ENCODE measurements at regions not wholly inside any gene's neighbourhood (a gene's known extent, or its start where the extent isn't known, plus 50 kb on each side); places are given as distances from the start of the nearest gene placed in this dataset.

DNA sequence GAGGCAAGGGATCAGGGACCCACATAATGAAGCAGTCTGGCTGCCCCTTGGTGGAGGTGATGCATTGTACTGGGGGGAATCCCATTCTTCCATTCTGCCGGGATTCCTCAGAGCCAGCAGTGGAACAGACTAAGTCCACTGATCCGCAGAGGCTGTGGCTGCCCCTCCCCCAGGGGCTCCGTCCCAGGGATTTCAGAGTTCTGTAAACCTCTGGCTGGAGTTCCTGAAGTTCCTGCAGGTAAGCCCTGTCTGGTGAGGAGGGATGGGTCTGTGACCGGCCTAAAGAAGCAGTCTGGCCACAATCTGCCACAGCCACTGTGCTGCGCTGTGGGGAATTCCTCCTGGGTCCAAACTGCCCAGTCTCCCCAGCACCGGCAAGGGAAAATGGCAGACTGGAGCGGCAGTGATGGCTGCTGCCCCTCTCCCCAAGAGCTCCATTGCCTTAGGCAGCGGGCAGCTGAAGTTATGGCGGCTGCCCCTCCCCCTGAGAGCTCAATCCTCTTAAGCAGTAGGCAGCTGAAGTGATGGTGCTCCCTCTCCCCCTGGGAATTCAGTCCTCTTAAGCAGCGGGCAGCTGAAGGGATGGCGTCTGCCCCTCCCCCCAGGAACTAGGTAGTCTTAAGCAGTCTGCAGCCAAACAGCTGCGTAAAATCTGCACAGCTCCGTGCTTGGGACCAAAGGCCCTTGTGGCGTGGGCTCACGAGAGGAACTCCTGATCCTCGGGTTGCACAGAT, 155.7 kb downstream of the PCDH17 start:
- no peak overlapping the region for H2AFZ ChIP-seq (ENCODE audit: control insufficient read depth, low read depth, low read length)
- H4K20me1 ChIP-seq (ENCODE audit: control insufficient read depth, insufficient read depth), result no peaks in the 10 kb centered on the region
- H3K9me3 ChIP-seq (replicated peaks; ENCODE audit: control insufficient read depth, insufficient read depth, low read length), result no peaks in the 10 kb centered on the region
- ChIA-PET SMC1A (ENCODE audit: uncharacterized antibody, unreplicated experiment) (no interaction called here), CTCF (no interaction called here), RAD21 (ENCODE audit: unreplicated experiment) (no interaction called here), POLR2A (no interaction called here)
- H3K36me3 ChIP-seq (ENCODE audit: control insufficient read depth in 2 of 2, insufficient read depth in 2 of 2, low read length in 1 of 2), result no peaks in the 10 kb centered on the region
- H3K79me2 ChIP-seq (ENCODE audit: control insufficient read depth, insufficient read depth, low read length), result no peaks in the 10 kb centered on the region
- FAIRE-seq (no peak), ATAC-seq (no peak), DNase-seq (ENCODE audit: low read depth, low spot score) (no peak)
- no peak overlapping the region for H3K4me3 ChIP-seq
- in situ Hi-C loops (cut with MboI), result no loop called here
- H3K4me1 ChIP-seq (ENCODE audit: control insufficient read depth, insufficient read depth, low read length), result no peaks in the 10 kb centered on the region
- H3K27me3 ChIP-seq (replicated peaks in 1 of 2; ENCODE audit: control insufficient read depth in 2 of 2, insufficient read depth in 2 of 2, low read length in 1 of 2), result no peaks in the 10 kb centered on the region
- H3K27ac ChIP-seq (ENCODE audit: control insufficient read depth, insufficient read depth), result no peak overlapping the region
- WGBS (ENCODE audit: insufficient coverage, insufficient replicate concordance, low lambda C conversion rate, missing lambda C conversion rate), result 62% methylated on average over 16 of the region's 16 CpGs
- intact Hi-C loops (cut with micrococcal nuclease; ENCODE audit: unreplicated experiment), result no loop called here
- H3K4me2 ChIP-seq (ENCODE audit: control insufficient read depth, insufficient read depth), result no peak overlapping the region
- no TSS peak for BruUV-seq (replicated peaks)
- TF ChIP-seq EGR1 (IDR thresholded peaks at IDR 0.05; ENCODE audit: borderline replicate concordance in 1 of 2, low read depth in 2 of 2, low read length in 2 of 2) (no peak), MTA2 (IDR thresholded peaks at IDR 0.05; ENCODE audit: low read depth) (no peak), TARDBP (IDR thresholded peaks at IDR 0.05; ENCODE audit: borderline replicate concordance) (no peak), ZNF217 (IDR thresholded peaks at IDR 0.05) (no peak), MXI1 (IDR thresholded peaks at IDR 0.05; ENCODE audit: low read depth, low read length) (no peak), CHD2 (IDR thresholded peaks at IDR 0.05; ENCODE audit: borderline replicate concordance, low read depth, low read length) (no peak), TBL1XR1 (IDR thresholded peaks at IDR 0.05; ENCODE audit: low read depth, low read length) (no peak), SMAD1 (IDR thresholded peaks at IDR 0.05; ENCODE audit: low read depth, partially characterized antibody) (no peak), POLR2A (IDR thresholded peaks at IDR 0.05; ENCODE audit: low read depth, low read length) (no peak), POU2F2 (IDR thresholded peaks at IDR 0.05; ENCODE audit: borderline replicate concordance, low read depth, low read length) (no peak)
- TF ChIP-seq, protein P1, sequence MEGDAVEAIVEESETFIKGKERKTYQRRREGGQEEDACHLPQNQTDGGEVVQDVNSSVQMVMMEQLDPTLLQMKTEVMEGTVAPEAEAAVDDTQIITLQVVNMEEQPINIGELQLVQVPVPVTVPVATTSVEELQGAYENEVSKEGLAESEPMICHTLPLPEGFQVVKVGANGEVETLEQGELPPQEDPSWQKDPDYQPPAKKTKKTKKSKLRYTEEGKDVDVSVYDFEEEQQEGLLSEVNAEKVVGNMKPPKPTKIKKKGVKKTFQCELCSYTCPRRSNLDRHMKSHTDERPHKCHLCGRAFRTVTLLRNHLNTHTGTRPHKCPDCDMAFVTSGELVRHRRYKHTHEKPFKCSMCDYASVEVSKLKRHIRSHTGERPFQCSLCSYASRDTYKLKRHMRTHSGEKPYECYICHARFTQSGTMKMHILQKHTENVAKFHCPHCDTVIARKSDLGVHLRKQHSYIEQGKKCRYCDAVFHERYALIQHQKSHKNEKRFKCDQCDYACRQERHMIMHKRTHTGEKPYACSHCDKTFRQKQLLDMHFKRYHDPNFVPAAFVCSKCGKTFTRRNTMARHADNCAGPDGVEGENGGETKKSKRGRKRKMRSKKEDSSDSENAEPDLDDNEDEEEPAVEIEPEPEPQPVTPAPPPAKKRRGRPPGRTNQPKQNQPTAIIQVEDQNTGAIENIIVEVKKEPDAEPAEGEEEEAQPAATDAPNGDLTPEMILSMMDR (IDR thresholded peaks at IDR 0.05 in 2 of 3, conservative IDR thresholded peaks at IDR 0.05 in 1 of 3; ENCODE audit: control insufficient read depth in 2 of 3, extremely low read depth in 1 of 3, insufficient read depth in 1 of 3, low read depth in 3 of 3, low read length in 3 of 3), result no peak
- no peak overlapping the region for H3K9ac ChIP-seq (ENCODE audit: control insufficient read depth, insufficient read depth, low read length)
